ENCODE measurements at regions not wholly inside any gene's neighbourhood (a gene's known extent, or its start where the extent isn't known, plus 50 kb on each side); places are given as distances from the start of the nearest gene placed in this dataset.

DNA sequence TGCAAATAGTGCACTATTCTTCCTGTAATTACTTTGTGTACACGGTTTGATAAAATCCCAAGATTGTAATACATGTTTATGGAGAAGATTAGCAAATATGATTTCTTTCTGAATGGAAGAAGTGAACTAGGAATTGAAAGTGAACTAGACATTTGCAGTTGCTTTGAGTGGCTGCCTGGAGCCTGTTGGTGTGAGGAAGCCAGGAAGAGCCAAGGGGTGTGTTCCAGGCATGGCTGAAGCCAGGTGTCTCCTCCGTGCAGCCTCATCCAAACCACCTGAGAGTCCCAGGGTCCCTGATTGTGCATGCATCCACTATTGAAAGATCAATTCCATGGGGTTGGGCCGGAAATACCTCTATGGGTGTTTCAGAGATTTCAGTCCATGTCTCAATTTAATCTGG lies 253.1 kb upstream of the SHH start:
- no peak overlapping the region for H3K27ac ChIP-seq

DNA sequence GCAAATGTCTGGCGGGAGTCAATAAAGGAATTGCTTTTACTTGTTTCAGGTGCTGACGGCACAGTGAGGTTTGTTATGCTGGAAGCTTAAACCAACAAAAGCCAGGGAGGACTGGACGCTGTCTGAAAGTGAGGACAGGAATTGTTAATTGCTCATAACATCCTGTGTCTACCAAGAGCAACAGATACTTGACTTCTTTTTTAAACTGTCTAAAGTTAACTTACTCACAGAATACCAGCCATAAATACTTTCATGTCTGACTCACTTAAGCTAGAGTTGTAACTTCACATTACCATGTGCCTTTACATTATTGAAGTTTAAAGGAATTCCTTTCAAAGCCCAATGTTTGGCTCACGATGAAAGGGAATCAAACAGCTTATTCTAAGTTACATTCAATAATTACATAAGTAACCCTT lies 252.7 kb upstream of the SHH start:
- TF ChIP-seq, protein P1, sequence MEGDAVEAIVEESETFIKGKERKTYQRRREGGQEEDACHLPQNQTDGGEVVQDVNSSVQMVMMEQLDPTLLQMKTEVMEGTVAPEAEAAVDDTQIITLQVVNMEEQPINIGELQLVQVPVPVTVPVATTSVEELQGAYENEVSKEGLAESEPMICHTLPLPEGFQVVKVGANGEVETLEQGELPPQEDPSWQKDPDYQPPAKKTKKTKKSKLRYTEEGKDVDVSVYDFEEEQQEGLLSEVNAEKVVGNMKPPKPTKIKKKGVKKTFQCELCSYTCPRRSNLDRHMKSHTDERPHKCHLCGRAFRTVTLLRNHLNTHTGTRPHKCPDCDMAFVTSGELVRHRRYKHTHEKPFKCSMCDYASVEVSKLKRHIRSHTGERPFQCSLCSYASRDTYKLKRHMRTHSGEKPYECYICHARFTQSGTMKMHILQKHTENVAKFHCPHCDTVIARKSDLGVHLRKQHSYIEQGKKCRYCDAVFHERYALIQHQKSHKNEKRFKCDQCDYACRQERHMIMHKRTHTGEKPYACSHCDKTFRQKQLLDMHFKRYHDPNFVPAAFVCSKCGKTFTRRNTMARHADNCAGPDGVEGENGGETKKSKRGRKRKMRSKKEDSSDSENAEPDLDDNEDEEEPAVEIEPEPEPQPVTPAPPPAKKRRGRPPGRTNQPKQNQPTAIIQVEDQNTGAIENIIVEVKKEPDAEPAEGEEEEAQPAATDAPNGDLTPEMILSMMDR (conservative IDR thresholded peaks at IDR 0.05), result no peak
- no peak for TF ChIP-seq ZFX (IDR thresholded peaks at IDR 0.05)
- H3K27ac ChIP-seq, result no peak overlapping the region

More for the DNA sequence above, 253.1 kb upstream of the SHH start:
- TF ChIP-seq ZFX (IDR thresholded peaks at IDR 0.05), result no peak
- TF ChIP-seq, protein P1 (conservative IDR thresholded peaks at IDR 0.05), result no peak

DNA sequence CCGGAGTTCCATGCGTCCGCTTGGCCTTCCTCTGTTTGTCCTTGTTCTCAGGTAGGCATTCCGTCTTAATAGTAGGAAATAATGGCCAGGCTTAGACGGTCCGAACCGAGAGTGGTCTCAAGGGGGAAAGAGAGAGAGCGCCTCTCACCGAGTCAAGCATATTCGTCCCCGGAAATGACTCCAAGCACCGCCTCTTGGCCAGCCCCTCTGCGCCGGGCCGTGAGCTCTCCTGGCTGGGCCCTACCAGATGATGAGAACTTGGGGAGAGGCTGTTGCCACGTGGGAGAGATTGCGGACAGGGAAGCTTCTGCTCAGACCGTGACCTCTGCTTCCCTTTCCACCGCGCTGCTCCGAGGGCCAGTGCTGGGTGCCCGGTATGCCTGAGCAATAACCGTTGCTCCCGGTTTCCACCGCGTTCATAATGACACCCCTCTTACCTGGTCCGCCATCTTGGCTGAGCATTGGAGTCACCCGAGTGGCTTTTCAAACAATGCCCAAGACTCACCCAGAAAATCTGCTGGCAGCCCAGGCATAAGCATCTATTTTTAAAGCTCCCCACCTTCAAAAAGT lies 251.1 kb upstream of the SHH start:
- no peak for TF ChIP-seq ZFX (IDR thresholded peaks at IDR 0.05)
- TF ChIP-seq, protein P1 (conservative IDR thresholded peaks at IDR 0.05), result no peak
- H3K27ac ChIP-seq, result no peak overlapping the region

DNA sequence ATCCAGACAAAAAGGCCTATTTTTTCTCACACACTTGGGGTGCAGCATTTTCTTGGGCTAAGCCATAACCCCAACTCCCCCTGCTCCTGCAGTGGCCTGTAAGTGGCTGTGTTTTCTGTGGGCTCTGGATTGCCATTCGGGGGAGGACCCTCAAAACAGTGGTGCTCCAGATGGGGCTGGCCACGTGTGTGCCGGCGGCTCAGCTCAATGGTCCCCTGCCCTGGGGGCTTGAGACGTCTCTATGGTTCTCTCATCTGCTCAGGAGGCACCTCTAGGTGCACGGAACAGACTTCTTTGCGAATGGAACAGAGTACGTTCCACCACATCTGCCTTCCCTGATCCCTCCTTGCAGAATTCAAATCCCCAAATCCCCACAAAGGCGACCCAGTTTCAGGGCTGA lies 250.0 kb upstream of the SHH start:
- no peak overlapping the region for H3K27ac ChIP-seq
- TF ChIP-seq ZFX (IDR thresholded peaks at IDR 0.05), result no peak
- TF ChIP-seq, protein P1 (conservative IDR thresholded peaks at IDR 0.05), result no peak

DNA sequence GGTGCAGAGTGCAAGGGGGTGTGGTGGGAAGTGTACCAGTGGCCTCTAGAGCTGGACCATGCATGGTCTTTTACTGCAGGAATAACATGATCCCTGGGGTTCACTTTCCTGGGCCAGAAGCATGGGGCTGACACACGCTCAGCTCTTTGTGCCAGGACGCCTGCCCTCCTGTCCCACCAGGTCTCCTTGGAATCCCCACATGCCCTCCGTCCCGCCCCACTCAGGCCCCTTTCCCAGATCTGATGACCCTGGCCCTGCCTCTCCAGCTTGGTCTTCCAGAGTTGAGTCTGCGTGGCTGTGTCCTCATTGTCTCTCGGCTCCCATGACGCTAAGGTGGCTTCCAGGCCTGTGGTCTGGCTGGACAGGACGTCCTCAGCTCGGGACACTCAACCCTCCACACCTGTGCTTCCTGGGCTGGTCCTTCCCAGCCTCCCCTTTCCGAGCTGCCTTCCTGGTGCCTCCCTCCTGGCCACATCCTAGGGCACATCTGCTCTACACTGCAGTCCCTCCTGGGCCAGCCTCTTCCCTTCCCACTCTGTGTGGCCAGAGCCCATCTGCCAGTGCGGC lies 249.5 kb upstream of the SHH start:
- H3K27ac ChIP-seq, result no peak overlapping the region
- TF ChIP-seq, protein P1 (conservative IDR thresholded peaks at IDR 0.05), result no peak
- no peak for TF ChIP-seq ZFX (IDR thresholded peaks at IDR 0.05)

DNA sequence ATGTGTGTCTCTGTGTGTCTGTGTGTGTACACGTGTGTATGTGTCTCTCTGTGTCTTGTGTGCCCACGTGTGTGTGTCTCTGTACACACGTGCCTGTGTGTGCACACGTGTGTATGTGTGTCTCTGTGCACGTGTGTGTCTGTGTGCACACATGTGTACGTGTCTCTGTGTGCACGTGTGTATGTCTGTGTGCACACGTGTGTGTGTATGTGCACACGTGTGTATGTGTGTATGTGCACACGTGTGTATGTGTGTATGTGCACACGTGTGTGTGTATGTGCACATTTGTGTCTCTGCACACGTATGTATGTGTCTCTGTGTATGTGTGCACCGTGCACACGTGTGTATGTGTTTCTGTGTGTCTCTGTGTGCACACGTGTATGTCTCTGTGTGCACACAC lies 248.7 kb upstream of the SHH start:
- no peak overlapping the region for H3K27ac ChIP-seq

DNA sequence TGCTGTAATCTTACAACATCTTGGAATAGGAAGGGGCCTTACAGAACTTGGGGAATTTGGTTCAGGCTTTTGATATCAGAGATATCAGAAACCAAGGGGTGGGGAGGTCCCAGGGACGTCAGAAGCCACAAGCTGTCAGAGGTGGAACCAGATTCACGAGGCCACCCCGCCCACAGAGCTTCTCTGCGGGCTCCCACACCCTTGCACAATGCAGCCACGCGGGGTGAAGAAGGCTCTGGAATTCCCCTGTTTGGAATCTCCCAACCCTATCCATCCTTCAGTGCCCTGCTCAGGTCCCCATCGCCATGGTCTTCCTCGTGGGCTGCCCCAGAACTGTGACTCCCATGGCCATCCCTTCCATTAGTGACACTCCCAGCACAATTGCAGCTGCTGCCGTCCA lies 247.1 kb upstream of the SHH start:
- H3K27ac ChIP-seq, result no peak overlapping the region
- TF ChIP-seq, protein P1 (conservative IDR thresholded peaks at IDR 0.05), result no peak
- no peak for TF ChIP-seq ZFX (IDR thresholded peaks at IDR 0.05)

More for the DNA sequence above, 248.7 kb upstream of the SHH start:
- no peak for TF ChIP-seq ZFX (IDR thresholded peaks at IDR 0.05)
- TF ChIP-seq, protein P1 (conservative IDR thresholded peaks at IDR 0.05), result no peak

All from C4-2B (cell line).